ENCODE measurements at regions not wholly inside any gene's neighbourhood (a gene's known extent, or its start where the extent isn't known, plus 50 kb on each side); places are given as distances from the start of the nearest gene placed in this dataset.

DNA sequence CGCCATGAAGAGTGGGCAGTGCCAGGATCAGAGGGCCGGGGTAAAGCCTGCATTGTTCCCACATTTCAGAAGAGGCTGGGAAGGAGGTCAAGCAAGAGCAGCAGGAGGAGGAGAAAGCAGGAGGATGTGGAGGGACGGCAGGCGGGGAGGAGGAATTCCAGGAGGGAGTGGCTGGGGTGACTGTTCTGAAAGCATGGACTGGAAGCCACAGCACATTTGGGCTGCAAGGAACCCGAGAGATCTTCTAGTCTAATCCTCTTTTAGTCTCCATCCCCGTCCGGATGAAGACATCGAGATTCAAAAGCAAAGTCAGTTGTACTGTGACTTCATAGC lies 76.9 kb downstream of the FAM50B start:
- no peak overlapping the region for H3K27ac Mint-ChIP-seq
- ATAC-seq (peak; percentile 60; the same call in 1 of the 2 replicates), DNase-seq (ENCODE audit: low spot score) (no peak)
- CTCF ChIA-PET = interaction anchor here (2.2 kb wide), 1 partner anchor 77 kb away, joined by 6 read pairs; the partner anchor contains the start of gene FAM50B
- H3K36me3 Mint-ChIP-seq = no peaks in the 10 kb centered on the region
- H3K9me3 Mint-ChIP-seq = no peaks in the 10 kb centered on the region
- peaks cover 19% of the 10 kb centered on the region for H3K4me1 Mint-ChIP-seq
- H3K27me3 Mint-ChIP-seq (ENCODE audit: low read depth) = no peaks in the 10 kb centered on the region
- no peak overlapping the region for H3K4me3 Mint-ChIP-seq
- TF ChIP-seq CREB1 (CRISPR knock-in tag; IDR thresholded peaks at IDR 0.05) = no peak
- no peak for TF ChIP-seq JUN (CRISPR knock-in tag; IDR thresholded peaks at IDR 0.05)
- TF ChIP-seq FOXJ3 (CRISPR knock-in tag; IDR thresholded peaks at IDR 0.05; ENCODE audit: borderline replicate concordance) = no peak
- TF ChIP-seq, protein P1, sequence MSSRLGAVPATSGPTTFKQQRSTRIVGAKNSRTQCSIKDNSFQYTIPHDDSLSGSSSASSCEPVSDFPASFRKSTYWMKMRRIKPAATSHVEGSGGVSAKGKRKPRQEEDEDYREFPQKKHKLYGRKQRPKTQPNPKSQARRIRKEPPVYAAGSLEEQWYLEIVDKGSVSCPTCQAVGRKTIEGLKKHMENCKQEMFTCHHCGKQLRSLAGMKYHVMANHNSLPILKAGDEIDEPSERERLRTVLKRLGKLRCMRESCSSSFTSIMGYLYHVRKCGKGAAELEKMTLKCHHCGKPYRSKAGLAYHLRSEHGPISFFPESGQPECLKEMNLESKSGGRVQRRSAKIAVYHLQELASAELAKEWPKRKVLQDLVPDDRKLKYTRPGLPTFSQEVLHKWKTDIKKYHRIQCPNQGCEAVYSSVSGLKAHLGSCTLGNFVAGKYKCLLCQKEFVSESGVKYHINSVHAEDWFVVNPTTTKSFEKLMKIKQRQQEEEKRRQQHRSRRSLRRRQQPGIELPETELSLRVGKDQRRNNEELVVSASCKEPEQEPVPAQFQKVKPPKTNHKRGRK (CRISPR knock-in tag; IDR thresholded peaks at IDR 0.05; ENCODE audit: borderline replicate concordance) = no peak
- TF ChIP-seq, protein P2, sequence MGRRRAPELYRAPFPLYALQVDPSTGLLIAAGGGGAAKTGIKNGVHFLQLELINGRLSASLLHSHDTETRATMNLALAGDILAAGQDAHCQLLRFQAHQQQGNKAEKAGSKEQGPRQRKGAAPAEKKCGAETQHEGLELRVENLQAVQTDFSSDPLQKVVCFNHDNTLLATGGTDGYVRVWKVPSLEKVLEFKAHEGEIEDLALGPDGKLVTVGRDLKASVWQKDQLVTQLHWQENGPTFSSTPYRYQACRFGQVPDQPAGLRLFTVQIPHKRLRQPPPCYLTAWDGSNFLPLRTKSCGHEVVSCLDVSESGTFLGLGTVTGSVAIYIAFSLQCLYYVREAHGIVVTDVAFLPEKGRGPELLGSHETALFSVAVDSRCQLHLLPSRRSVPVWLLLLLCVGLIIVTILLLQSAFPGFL (CRISPR knock-in tag; IDR thresholded peaks at IDR 0.05; ENCODE audit: borderline replicate concordance) = no peak
- no peak for TF ChIP-seq TEAD4 (CRISPR knock-in tag; IDR thresholded peaks at IDR 0.05)
- TF ChIP-seq, protein P3, sequence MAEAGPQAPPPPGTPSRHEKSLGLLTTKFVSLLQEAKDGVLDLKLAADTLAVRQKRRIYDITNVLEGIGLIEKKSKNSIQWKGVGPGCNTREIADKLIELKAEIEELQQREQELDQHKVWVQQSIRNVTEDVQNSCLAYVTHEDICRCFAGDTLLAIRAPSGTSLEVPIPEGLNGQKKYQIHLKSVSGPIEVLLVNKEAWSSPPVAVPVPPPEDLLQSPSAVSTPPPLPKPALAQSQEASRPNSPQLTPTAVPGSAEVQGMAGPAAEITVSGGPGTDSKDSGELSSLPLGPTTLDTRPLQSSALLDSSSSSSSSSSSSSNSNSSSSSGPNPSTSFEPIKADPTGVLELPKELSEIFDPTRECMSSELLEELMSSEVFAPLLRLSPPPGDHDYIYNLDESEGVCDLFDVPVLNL (CRISPR knock-in tag; IDR thresholded peaks at IDR 0.05; ENCODE audit: borderline replicate concordance, low read depth) = no peak
- TF ChIP-seq, protein P4, sequence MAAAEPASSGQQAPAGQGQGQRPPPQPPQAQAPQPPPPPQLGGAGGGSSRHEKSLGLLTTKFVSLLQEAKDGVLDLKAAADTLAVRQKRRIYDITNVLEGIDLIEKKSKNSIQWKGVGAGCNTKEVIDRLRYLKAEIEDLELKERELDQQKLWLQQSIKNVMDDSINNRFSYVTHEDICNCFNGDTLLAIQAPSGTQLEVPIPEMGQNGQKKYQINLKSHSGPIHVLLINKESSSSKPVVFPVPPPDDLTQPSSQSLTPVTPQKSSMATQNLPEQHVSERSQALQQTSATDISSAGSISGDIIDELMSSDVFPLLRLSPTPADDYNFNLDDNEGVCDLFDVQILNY (CRISPR knock-in tag; IDR thresholded peaks at IDR 0.05) = no peak
- TF ChIP-seq NFE2L1 (CRISPR knock-in tag; IDR thresholded peaks at IDR 0.05) = no peak
- TF ChIP-seq, protein P5, sequence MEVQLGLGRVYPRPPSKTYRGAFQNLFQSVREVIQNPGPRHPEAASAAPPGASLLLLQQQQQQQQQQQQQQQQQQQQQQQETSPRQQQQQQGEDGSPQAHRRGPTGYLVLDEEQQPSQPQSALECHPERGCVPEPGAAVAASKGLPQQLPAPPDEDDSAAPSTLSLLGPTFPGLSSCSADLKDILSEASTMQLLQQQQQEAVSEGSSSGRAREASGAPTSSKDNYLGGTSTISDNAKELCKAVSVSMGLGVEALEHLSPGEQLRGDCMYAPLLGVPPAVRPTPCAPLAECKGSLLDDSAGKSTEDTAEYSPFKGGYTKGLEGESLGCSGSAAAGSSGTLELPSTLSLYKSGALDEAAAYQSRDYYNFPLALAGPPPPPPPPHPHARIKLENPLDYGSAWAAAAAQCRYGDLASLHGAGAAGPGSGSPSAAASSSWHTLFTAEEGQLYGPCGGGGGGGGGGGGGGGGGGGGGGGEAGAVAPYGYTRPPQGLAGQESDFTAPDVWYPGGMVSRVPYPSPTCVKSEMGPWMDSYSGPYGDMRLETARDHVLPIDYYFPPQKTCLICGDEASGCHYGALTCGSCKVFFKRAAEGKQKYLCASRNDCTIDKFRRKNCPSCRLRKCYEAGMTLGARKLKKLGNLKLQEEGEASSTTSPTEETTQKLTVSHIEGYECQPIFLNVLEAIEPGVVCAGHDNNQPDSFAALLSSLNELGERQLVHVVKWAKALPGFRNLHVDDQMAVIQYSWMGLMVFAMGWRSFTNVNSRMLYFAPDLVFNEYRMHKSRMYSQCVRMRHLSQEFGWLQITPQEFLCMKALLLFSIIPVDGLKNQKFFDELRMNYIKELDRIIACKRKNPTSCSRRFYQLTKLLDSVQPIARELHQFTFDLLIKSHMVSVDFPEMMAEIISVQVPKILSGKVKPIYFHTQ (CRISPR knock-in tag; IDR thresholded peaks at IDR 0.05) = no peak
- TF ChIP-seq, protein P6, sequence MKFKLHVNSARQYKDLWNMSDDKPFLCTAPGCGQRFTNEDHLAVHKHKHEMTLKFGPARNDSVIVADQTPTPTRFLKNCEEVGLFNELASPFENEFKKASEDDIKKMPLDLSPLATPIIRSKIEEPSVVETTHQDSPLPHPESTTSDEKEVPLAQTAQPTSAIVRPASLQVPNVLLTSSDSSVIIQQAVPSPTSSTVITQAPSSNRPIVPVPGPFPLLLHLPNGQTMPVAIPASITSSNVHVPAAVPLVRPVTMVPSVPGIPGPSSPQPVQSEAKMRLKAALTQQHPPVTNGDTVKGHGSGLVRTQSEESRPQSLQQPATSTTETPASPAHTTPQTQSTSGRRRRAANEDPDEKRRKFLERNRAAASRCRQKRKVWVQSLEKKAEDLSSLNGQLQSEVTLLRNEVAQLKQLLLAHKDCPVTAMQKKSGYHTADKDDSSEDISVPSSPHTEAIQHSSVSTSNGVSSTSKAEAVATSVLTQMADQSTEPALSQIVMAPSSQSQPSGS (CRISPR knock-in tag; IDR thresholded peaks at IDR 0.05; ENCODE audit: borderline replicate concordance, low read depth) = no peak
- no peak for TF ChIP-seq MYBL2 (CRISPR knock-in tag; IDR thresholded peaks at IDR 0.05)
- TF ChIP-seq TCF7 (CRISPR knock-in tag; IDR thresholded peaks at IDR 0.05; ENCODE audit: low read depth) = no peak
- no peak for TF ChIP-seq FOXP1 (CRISPR knock-in tag; IDR thresholded peaks at IDR 0.05; ENCODE audit: borderline replicate concordance)
- TF ChIP-seq, protein P7, sequence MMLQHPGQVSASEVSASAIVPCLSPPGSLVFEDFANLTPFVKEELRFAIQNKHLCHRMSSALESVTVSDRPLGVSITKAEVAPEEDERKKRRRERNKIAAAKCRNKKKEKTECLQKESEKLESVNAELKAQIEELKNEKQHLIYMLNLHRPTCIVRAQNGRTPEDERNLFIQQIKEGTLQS (CRISPR knock-in tag; conservative IDR thresholded peaks at IDR 0.05) = no peak
- no peak for TF ChIP-seq RORB (CRISPR knock-in tag; IDR thresholded peaks at IDR 0.05)
- TF ChIP-seq, protein P8, sequence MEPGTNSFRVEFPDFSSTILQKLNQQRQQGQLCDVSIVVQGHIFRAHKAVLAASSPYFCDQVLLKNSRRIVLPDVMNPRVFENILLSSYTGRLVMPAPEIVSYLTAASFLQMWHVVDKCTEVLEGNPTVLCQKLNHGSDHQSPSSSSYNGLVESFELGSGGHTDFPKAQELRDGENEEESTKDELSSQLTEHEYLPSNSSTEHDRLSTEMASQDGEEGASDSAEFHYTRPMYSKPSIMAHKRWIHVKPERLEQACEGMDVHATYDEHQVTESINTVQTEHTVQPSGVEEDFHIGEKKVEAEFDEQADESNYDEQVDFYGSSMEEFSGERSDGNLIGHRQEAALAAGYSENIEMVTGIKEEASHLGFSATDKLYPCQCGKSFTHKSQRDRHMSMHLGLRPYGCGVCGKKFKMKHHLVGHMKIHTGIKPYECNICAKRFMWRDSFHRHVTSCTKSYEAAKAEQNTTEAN (CRISPR knock-in tag; IDR thresholded peaks at IDR 0.05) = no peak
- no peak for TF ChIP-seq GABPB1 (CRISPR knock-in tag; IDR thresholded peaks at IDR 0.05)
- no peak for TF ChIP-seq MXD4 (CRISPR knock-in tag; IDR thresholded peaks at IDR 0.05; ENCODE audit: borderline replicate concordance)
- TF ChIP-seq NFYB (CRISPR knock-in tag; conservative IDR thresholded peaks at IDR 0.05; ENCODE audit: low read depth) = no peak
- POLR2A ChIA-PET = no interaction called here

Measured in WTC11 (cell line).